ENCODE measurements at regions not wholly inside any gene's neighbourhood (a gene's known extent, or its start where the extent isn't known, plus 50 kb on each side); places are given as distances from the start of the nearest gene placed in this dataset.

DNA sequence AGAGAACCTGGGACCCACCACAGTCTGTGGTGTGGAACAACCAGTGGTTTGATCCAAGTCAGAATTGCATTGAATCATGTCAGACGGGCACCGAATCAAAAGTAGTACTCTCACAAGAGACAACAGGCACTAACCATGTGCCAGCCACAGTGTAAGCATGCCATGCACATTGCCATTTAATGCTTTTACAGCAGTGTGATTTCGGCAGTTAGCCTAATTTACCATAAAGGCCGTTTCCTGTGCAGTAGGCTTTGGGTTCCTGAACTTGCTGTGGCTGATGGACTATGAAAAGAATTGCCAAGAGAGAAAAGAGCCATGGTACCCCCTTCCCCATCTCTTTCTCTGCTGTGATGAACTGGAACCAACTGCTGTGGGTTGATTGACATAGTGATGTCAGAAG is 540.6 kb downstream of the EBF1 start:
- H3K79me2 ChIP-seq (ENCODE audit: control insufficient read depth, insufficient read depth, low read length): no peaks in the 10 kb centered on the region
- no peak overlapping the region for H3K4me2 ChIP-seq (ENCODE audit: extremely low read depth, insufficient read depth, low read length)
- H3K4me3 ChIP-seq (replicated peaks in 1 of 4; ENCODE audit: control extremely low read depth in 1 of 4, insufficient read depth in 1 of 4, low read depth in 3 of 4, low read length in 4 of 4): no peak overlapping the region
- no peak overlapping the region for H2AFZ ChIP-seq (ENCODE audit: low read length)
- H3K9me3 ChIP-seq (ENCODE audit: control insufficient read depth, insufficient read depth, low read depth, low read length): no peaks in the 10 kb centered on the region
- no peaks in the 10 kb centered on the region for H3K27me3 ChIP-seq (ENCODE audit: control insufficient read depth, insufficient read depth, low read length)
- no peak overlapping the region for H3K27ac ChIP-seq (ENCODE audit: insufficient read depth, low read length)
- no peaks in the 10 kb centered on the region for H4K20me1 ChIP-seq (ENCODE audit: control insufficient read depth, extremely low read depth, insufficient read depth, low read length)
- DNase-seq (ENCODE audit: low read depth in 2 of 2): no peak
- no peak overlapping the region for H3K9ac ChIP-seq (ENCODE audit: insufficient read depth, low read length)
- H3K36me3 ChIP-seq (ENCODE audit: control insufficient read depth, insufficient read depth, low read length): no peaks in the 10 kb centered on the region
- no peaks in the 10 kb centered on the region for H3K4me1 ChIP-seq (ENCODE audit: control insufficient read depth, extremely low read depth, insufficient read depth, low read length)
- no peak for TF ChIP-seq EZH2 (IDR thresholded peaks at IDR 0.05; ENCODE audit: low read length, missing control alignments)
- TF ChIP-seq, protein P1, sequence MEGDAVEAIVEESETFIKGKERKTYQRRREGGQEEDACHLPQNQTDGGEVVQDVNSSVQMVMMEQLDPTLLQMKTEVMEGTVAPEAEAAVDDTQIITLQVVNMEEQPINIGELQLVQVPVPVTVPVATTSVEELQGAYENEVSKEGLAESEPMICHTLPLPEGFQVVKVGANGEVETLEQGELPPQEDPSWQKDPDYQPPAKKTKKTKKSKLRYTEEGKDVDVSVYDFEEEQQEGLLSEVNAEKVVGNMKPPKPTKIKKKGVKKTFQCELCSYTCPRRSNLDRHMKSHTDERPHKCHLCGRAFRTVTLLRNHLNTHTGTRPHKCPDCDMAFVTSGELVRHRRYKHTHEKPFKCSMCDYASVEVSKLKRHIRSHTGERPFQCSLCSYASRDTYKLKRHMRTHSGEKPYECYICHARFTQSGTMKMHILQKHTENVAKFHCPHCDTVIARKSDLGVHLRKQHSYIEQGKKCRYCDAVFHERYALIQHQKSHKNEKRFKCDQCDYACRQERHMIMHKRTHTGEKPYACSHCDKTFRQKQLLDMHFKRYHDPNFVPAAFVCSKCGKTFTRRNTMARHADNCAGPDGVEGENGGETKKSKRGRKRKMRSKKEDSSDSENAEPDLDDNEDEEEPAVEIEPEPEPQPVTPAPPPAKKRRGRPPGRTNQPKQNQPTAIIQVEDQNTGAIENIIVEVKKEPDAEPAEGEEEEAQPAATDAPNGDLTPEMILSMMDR (conservative IDR thresholded peaks at IDR 0.05 in 1 of 2, IDR thresholded peaks at IDR 0.05 in 1 of 2; ENCODE audit: low read depth in 1 of 2, low read length in 2 of 2): no peak

DNA sequence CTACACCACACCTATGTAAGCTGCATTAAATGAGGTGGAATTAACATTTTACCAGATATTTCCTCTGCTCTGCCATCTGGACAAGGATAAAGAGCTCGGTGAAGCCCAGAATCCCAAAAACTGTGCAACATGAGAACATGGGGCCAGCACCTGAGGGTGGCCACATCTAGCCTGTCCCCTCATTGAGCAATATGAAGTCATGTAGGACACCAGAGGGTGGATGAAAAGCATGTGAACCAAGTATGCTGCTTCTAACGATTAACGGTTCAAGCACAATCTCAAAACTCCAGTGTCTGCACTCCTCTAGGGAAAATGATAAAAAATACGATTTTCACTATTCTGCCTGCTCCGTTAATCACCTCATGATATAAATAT is 545.8 kb downstream of the EBF1 start:
- H3K27ac ChIP-seq (ENCODE audit: insufficient read depth, low read length): no peak overlapping the region
- DNase-seq (ENCODE audit: low read depth in 2 of 2): no peak
- no peak overlapping the region for H2AFZ ChIP-seq (ENCODE audit: low read length)
- H4K20me1 ChIP-seq (ENCODE audit: control insufficient read depth, extremely low read depth, insufficient read depth, low read length): no peaks in the 10 kb centered on the region
- H3K36me3 ChIP-seq (ENCODE audit: control insufficient read depth, insufficient read depth, low read length): no peaks in the 10 kb centered on the region
- H3K4me3 ChIP-seq (replicated peaks in 1 of 4; ENCODE audit: control extremely low read depth in 1 of 4, insufficient read depth in 1 of 4, low read depth in 3 of 4, low read length in 4 of 4): no peak overlapping the region
- H3K4me1 ChIP-seq (ENCODE audit: control insufficient read depth, extremely low read depth, insufficient read depth, low read length): no peaks in the 10 kb centered on the region
- no peak overlapping the region for H3K9ac ChIP-seq (ENCODE audit: insufficient read depth, low read length)
- no peak overlapping the region for H3K4me2 ChIP-seq (ENCODE audit: extremely low read depth, insufficient read depth, low read length)
- H3K27me3 ChIP-seq (ENCODE audit: control insufficient read depth, insufficient read depth, low read length): no peaks in the 10 kb centered on the region
- no peaks in the 10 kb centered on the region for H3K79me2 ChIP-seq (ENCODE audit: control insufficient read depth, insufficient read depth, low read length)
- no peaks in the 10 kb centered on the region for H3K9me3 ChIP-seq (ENCODE audit: control insufficient read depth, insufficient read depth, low read depth, low read length)
- no peak for TF ChIP-seq EZH2 (IDR thresholded peaks at IDR 0.05; ENCODE audit: low read length, missing control alignments)
- TF ChIP-seq, protein P1 (conservative IDR thresholded peaks at IDR 0.05 in 1 of 2, IDR thresholded peaks at IDR 0.05 in 1 of 2; ENCODE audit: low read depth in 1 of 2, low read length in 2 of 2): no peak

DNA sequence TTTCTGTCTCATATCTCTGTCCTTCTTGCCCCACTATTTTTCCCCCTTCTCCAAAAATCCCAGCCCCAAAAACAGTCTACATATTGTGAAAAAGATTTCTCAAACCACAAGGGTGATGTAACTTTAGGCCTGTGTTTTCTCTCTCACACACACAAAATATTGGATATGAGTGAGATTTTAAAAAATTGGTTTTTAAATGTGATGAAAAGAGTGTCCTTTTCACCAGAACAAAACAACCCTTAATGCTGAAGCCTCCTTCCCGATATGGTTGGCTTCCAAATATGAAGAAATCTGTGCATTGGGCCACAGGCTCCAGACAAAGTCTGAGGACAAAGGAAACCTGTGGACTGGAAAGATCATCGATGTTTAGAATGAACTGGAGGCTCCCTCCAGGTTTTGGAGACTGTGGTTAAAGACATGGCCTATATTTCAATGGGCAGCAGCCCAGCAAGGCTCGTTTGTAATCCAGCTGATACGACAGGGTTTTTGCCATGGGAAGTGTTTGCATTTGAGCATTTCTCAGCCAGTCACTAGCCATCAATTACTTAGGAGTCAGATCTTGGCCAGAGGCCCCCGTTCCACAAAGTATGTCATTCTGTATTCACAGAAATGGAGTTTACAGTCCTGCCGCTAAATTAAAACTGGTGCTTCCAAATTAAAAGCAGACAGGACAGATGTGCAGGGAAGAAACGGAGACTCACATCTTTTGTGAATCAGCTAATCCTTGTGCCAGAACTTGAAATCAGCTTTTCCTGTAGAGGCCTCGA is 546.3 kb downstream of the EBF1 start:
- no peak overlapping the region for H3K4me3 ChIP-seq (replicated peaks in 1 of 4; ENCODE audit: control extremely low read depth in 1 of 4, insufficient read depth in 1 of 4, low read depth in 3 of 4, low read length in 4 of 4)
- no peak for TF ChIP-seq EZH2 (IDR thresholded peaks at IDR 0.05; ENCODE audit: low read length, missing control alignments)
- TF ChIP-seq, protein P1 (conservative IDR thresholded peaks at IDR 0.05 in 1 of 2, IDR thresholded peaks at IDR 0.05 in 1 of 2; ENCODE audit: low read depth in 1 of 2, low read length in 2 of 2): no peak
- peak; percentile 63 to 73 for DNase-seq (ENCODE audit: low read depth in 2 of 2)
- H2AFZ ChIP-seq (ENCODE audit: low read length): no peak overlapping the region
- H3K9me3 ChIP-seq (ENCODE audit: control insufficient read depth, insufficient read depth, low read depth, low read length): no peaks in the 10 kb centered on the region
- H3K4me1 ChIP-seq (ENCODE audit: control insufficient read depth, extremely low read depth, insufficient read depth, low read length): no peaks in the 10 kb centered on the region
- no peak overlapping the region for H3K9ac ChIP-seq (ENCODE audit: insufficient read depth, low read length)
- no peaks in the 10 kb centered on the region for H3K79me2 ChIP-seq (ENCODE audit: control insufficient read depth, insufficient read depth, low read length)
- H4K20me1 ChIP-seq (ENCODE audit: control insufficient read depth, extremely low read depth, insufficient read depth, low read length): no peaks in the 10 kb centered on the region
- H3K27ac ChIP-seq (ENCODE audit: insufficient read depth, low read length): no peak overlapping the region
- H3K36me3 ChIP-seq (ENCODE audit: control insufficient read depth, insufficient read depth, low read length): no peaks in the 10 kb centered on the region
- H3K4me2 ChIP-seq (ENCODE audit: extremely low read depth, insufficient read depth, low read length): no peak overlapping the region
- no peaks in the 10 kb centered on the region for H3K27me3 ChIP-seq (ENCODE audit: control insufficient read depth, insufficient read depth, low read length)
